Stimulated activated CD4-positive, alpha-beta T cell treated with anti-CD3 and anti-CD28 coated beads, Interleukin-2, amount 100 ng/mL, for 4 hours (primary cell): ENCODE measurements at regions not wholly inside any gene's neighbourhood (a gene's known extent, or its start where the extent isn't known, plus 50 kb on each side); places are given as distances from the start of the nearest gene placed in this dataset.

Experiments
- DNase-seq: peaks from one replicate; pipeline ENCODE4 v3.0.0-alpha.2; 2020; ENCODE audit warnings: low read depth

- DNase-seq = no peak
Observed at GRCh38 chr22:27224485-27225374, 567.3 kb downstream of the MIAT start.

GRCh38 chr22:27226666-27227065 is 569.3 kb downstream of the MIAT start:
- no peak for DNase-seq

GRCh38 chr22:27228771-27229170 is 571.4 kb downstream of the MIAT start:
- no peak for DNase-seq

- no peak for DNase-seq
Observed at GRCh38 chr22:27230189-27230588, 571.4 kb downstream of the MN1 start.

- no peak for DNase-seq
Observed at GRCh38 chr22:27231266-27231665, 570.3 kb downstream of the MN1 start.

GRCh38 chr22:27232077-27232476 is 569.5 kb downstream of the MN1 start:
- DNase-seq = no peak

GRCh38 chr22:27237080-27237741 is 564.3 kb downstream of the MN1 start:
- DNase-seq = no peak

GRCh38 chr22:27238935-27239510 is 562.5 kb downstream of the MN1 start:
- no peak for DNase-seq

GRCh38 chr22:27239520-27239919 is 562.0 kb downstream of the MN1 start:
- DNase-seq = no peak

- DNase-seq = no peak
Observed at GRCh38 chr22:27240298-27241075, 561.1 kb downstream of the MN1 start.

GRCh38 chr22:27241430-27242321 is 559.9 kb downstream of the MN1 start:
- DNase-seq = no peak

GRCh38 chr22:27242474-27242873 is 559.1 kb downstream of the MN1 start:
- no peak for DNase-seq

GRCh38 chr22:27242917-27243589 is 558.5 kb downstream of the MN1 start:
- DNase-seq = no peak

- DNase-seq = no peak
Observed at GRCh38 chr22:27244328-27244727, 557.2 kb downstream of the MN1 start.

- no peak for DNase-seq
Observed at GRCh38 chr22:27245056-27245455, 556.5 kb downstream of the MN1 start.

- DNase-seq = no peak
Observed at GRCh38 chr22:27246558-27246957, 555.0 kb downstream of the MN1 start.

GRCh38 chr22:27247701-27248434 is 553.7 kb downstream of the MN1 start:
- DNase-seq = no peak

GRCh38 chr22:27250418-27250817 is 551.1 kb downstream of the MN1 start:
- DNase-seq = no peak

GRCh38 chr22:27250886-27251285 is 550.7 kb downstream of the MN1 start:
- DNase-seq = no peak

GRCh38 chr22:27251563-27251962 is 550.0 kb downstream of the MN1 start:
- DNase-seq = no peak
